GM23338 (cell line): ENCODE measurements at regions not wholly inside any gene's neighbourhood (a gene's known extent, or its start where the extent isn't known, plus 50 kb on each side); places are given as distances from the start of the nearest gene placed in this dataset.

Source experiments
- ATAC-seq: fragments of 200-7000 bp; cut with Tn5 transposase; 3 replicates; pipeline ENCODE4 v1.9.1; 2020
- DNase-seq: peaks from one replicate; pipeline ENCODE4 v3.0.0-alpha.2; 2015; ENCODE audit warnings: low spot score
- H2AFZ ChIP-seq: fragments of 200-600 bp; sonication (generic); 2 replicates; pipeline ENCODE4 v1.8.0; 2016; ENCODE audit warnings: antibody characterized with exemption, mild to moderate bottlenecking, moderate library complexity
- H3F3A ChIP-seq: fragments of 200-600 bp; sonication (generic); replicated peaks from 2 replicates; pipeline ENCODE4 v1.8.0; 2017; ENCODE audit warnings: antibody characterized with exemption, mixed run types, low read depth
- H3K27ac ChIP-seq: fragments of 200-600 bp; sonication (generic); 2 replicates; pipeline ENCODE4 v1.6.1; 2016; ENCODE audit warnings: low read depth
- H3K27me3 ChIP-seq: fragments of 200-600 bp; sonication (generic); 2 replicates; pipeline ENCODE4 v1.8.0; 2016; ENCODE audit warnings: mild to moderate bottlenecking, mixed run types, moderate library complexity; ENCODE audit not compliant: insufficient read depth
- H3K36me3 ChIP-seq: fragments of 200-600 bp; sonication (generic); 2 replicates; pipeline ENCODE4 v1.8.0; 2016; ENCODE audit warnings: mild to moderate bottlenecking; ENCODE audit not compliant: insufficient read depth
- H3K4me1 ChIP-seq: fragments of 200-600 bp; sonication (generic); 2 replicates; pipeline ENCODE4 v1.8.0; 2016; ENCODE audit warnings: mild to moderate bottlenecking, moderate library complexity; ENCODE audit not compliant: insufficient read depth
- H3K4me2 ChIP-seq: fragments of 200-600 bp; sonication (generic); 2 replicates; pipeline ENCODE4 v1.7.1; 2017; ENCODE audit warnings: mixed run types
- H3K4me3 ChIP-seq: fragments of 200-600 bp; sonication (generic); 2 replicates; pipeline ENCODE4 v1.6.1; 2016; ENCODE audit warnings: mixed run types
- H3K79me2 ChIP-seq: fragments of 200-600 bp; sonication (generic); replicated peaks from 2 replicates; pipeline ENCODE4 v1.8.0; 2017; ENCODE audit warnings: mild to moderate bottlenecking; ENCODE audit not compliant: insufficient read depth
- H3K9me2 ChIP-seq: fragments of 200-600 bp; sonication (generic); 2 replicates; pipeline ENCODE4 v1.8.0; 2017; ENCODE audit not compliant: insufficient read depth
- H4K20me1 ChIP-seq: fragments of 200-600 bp; sonication (generic); replicated peaks from 2 replicates; pipeline ENCODE4 v1.8.0; 2017; ENCODE audit warnings: mild to moderate bottlenecking; ENCODE audit not compliant: insufficient read depth
- H3K27ac Mint-ChIP-seq: 2 replicates; pipeline ENCODE4 v1.8.0; 2020; ENCODE audit warnings: inconsistent platforms, mild to moderate bottlenecking, moderate library complexity, mixed read lengths
- H3K27me3 Mint-ChIP-seq: 3 replicates; pipeline ENCODE4 v1.8.0; 2022; ENCODE audit warnings: low read depth, mild to moderate bottlenecking, moderate library complexity, mixed read lengths, inconsistent platforms; ENCODE audit not compliant: insufficient read depth, poor library complexity
- H3K36me3 Mint-ChIP-seq: 3 replicates; pipeline ENCODE4 v1.8.0; 2021; ENCODE audit warnings: low read depth, mild to moderate bottlenecking, inconsistent platforms, moderate library complexity, mixed read lengths
- H3K4me1 Mint-ChIP-seq: 3 replicates; pipeline ENCODE4 v1.8.0; 2020; ENCODE audit warnings: mild to moderate bottlenecking, inconsistent platforms, mixed read lengths
- H3K4me3 Mint-ChIP-seq: 3 replicates; pipeline ENCODE4 v1.8.0; 2021; ENCODE audit warnings: moderate library complexity, mild to moderate bottlenecking, inconsistent platforms, mixed read lengths
- H3K9me3 Mint-ChIP-seq: 3 replicates; pipeline ENCODE4 v1.8.0; 2020; ENCODE audit warnings: moderate library complexity, mild to moderate bottlenecking, inconsistent platforms, mixed read lengths
- CTCF ChIP-seq, 2 experiments: fragments of 200-600 bp in 1 of 2; sonication (generic) in 1 of 2; conservative IDR thresholded peaks; 2 replicates each; pipeline versions ENCODE4 v1.5.1 to v1.6.1; 2016 to 2017; ENCODE audit warnings: antibody characterized with exemption in 2 of 2, low read depth in 2 of 2, mild to moderate bottlenecking in 2 of 2, moderate library complexity in 1 of 2
- ETS1 ChIP-seq: IDR thresholded peaks from 2 replicates; pipeline ENCODE4 v1.6.1; 2016; ENCODE audit warnings: antibody characterized with exemption
- EZH2 ChIP-seq: fragments of 200-600 bp; sonication (generic); IDR thresholded peaks from one replicate; pipeline ENCODE4 v1.8.0; 2017; ENCODE audit warnings: antibody characterized with exemption, mild to moderate bottlenecking, low read depth; ENCODE audit not compliant: unreplicated experiment
- EZH2phosphoT487 ChIP-seq: fragments of 200-600 bp; sonication (generic); IDR thresholded peaks from one replicate; pipeline ENCODE4 v1.8.1; 2018; ENCODE audit warnings: antibody characterized with exemption; ENCODE audit not compliant: unreplicated experiment
- REST ChIP-seq: IDR thresholded peaks from one replicate; pipeline ENCODE4 v1.6.1; 2018; ENCODE audit warnings: antibody characterized with exemption; ENCODE audit not compliant: unreplicated experiment
- ZNF462 ChIP-seq: fragments of 250-450 bp; sonication (Bioruptor Pico); IDR thresholded peaks from 2 replicates; pipeline ENCODE4 v1.5.0; 2020; ENCODE audit warnings: mild to moderate bottlenecking, moderate library complexity

- TF ChIP-seq CTCF (conservative IDR thresholded peaks at IDR 0.05; ENCODE audit: low read depth in 2 of 2) (no peak), ETS1 (no peak), REST (no peak)
- no peak overlapping the region for H3K27ac Mint-ChIP-seq
- Histone ChIP-seq H3K4me1 (peaks cover 18% of the 10 kb centered on the region), H3K4me3 (no peak overlapping the region), H4K20me1 (no peaks in the 10 kb centered on the region), H3K79me2 (no peaks in the 10 kb centered on the region), H3K27ac (0 out of 2 replicates have a peak overlapping the region, but pooled peaks have one; percentile 18), H3K4me2 (peak overlapping the region; percentile 7), H3F3A (no peaks in the 10 kb centered on the region), H3K36me3 (no peaks in the 10 kb centered on the region), H3K9me2 (no peaks in the 10 kb centered on the region), H2AFZ (no peak overlapping the region), H3K27me3 (no peaks in the 10 kb centered on the region)
- H3K4me1 Mint-ChIP-seq: peaks cover 9% of the 10 kb centered on the region; the same call in 2 of the 3 replicates
- ATAC-seq: peak; percentile 59; the same call in 2 of the 3 replicates
- H3K27me3 Mint-ChIP-seq: peaks cover 2% of the 10 kb centered on the region
- no peak overlapping the region for H3K4me3 Mint-ChIP-seq
- peaks cover 26% of the 10 kb centered on the region for H3K36me3 Mint-ChIP-seq
- H3K9me3 Mint-ChIP-seq: peaks cover 22% of the 10 kb centered on the region
- DNase-seq: peak; percentile 53
Observed at GRCh38 chr1:79716447-79716846, 709.9 kb upstream of the ADGRL4 start.

- Histone ChIP-seq H3K36me3 (no peaks in the 10 kb centered on the region), H3K4me3 (no peak overlapping the region), H3K27ac (no peak overlapping the region), H4K20me1 (no peaks in the 10 kb centered on the region), H3K9me2 (no peaks in the 10 kb centered on the region), H3K4me1 (peaks cover 18% of the 10 kb centered on the region), H3K27me3 (no peaks in the 10 kb centered on the region), H3K4me2 (no peak overlapping the region), H3F3A (no peaks in the 10 kb centered on the region), H2AFZ (peak overlapping the region; percentile 52), H3K79me2 (no peaks in the 10 kb centered on the region)
- H3K9me3 Mint-ChIP-seq: peaks cover 18% of the 10 kb centered on the region
- peaks cover 2% of the 10 kb centered on the region for H3K27me3 Mint-ChIP-seq
- ATAC-seq: no peak
- H3K27ac Mint-ChIP-seq: peak overlapping the region; percentile 19
- no peak for DNase-seq
- peaks cover 19% of the 10 kb centered on the region for H3K36me3 Mint-ChIP-seq
- no peak overlapping the region for H3K4me3 Mint-ChIP-seq
- H3K4me1 Mint-ChIP-seq: peaks cover 9% of the 10 kb centered on the region; the same call in 2 of the 3 replicates
- TF ChIP-seq EZH2phosphoT487 (no peak), EZH2 (no peak), ETS1 (no peak), ZNF462 (CRISPR knock-in tag) (no peak)
Observed at GRCh38 chr1:79714664-79715063, 708.1 kb upstream of the ADGRL4 start.
